ENCODE measurements at regions not wholly inside any gene's neighbourhood (a gene's known extent, or its start where the extent isn't known, plus 50 kb on each side); places are given as distances from the start of the nearest gene placed in this dataset.

GRCh38 chr10:109126016-109126415 is 797.3 kb downstream of the XPNPEP1 start:
- Histone ChIP-seq H2BK20ac (ENCODE audit: low read depth, low read length, poor library complexity, severe bottlenecking) (no peak overlapping the region), H3K27ac (ENCODE audit: insufficient read length, low read depth, low read length) (no peak overlapping the region), H3K23ac (ENCODE audit: insufficient read length, low read depth, low read length) (no peak overlapping the region), H3K18ac (ENCODE audit: insufficient read length, low read depth, low read length) (no peak overlapping the region), H3T11ph (ENCODE audit: low read length) (no peak overlapping the region), H4K20me1 (ENCODE audit: control insufficient read depth, insufficient read depth, insufficient read length) (no peaks in the 10 kb centered on the region), H3K79me2 (ENCODE audit: insufficient read depth, low read length) (no peaks in the 10 kb centered on the region), H3K14ac (ENCODE audit: insufficient read depth, low read length) (no peak overlapping the region), H2AFZ (ENCODE audit: low read length) (no peak overlapping the region), H2BK15ac (ENCODE audit: low read depth, low read length) (no peak overlapping the region), H3K56ac (ENCODE audit: insufficient read length, low read depth, low read length) (no peak overlapping the region), H3K4me2 (ENCODE audit: insufficient read depth, insufficient read length, low read length) (no peak overlapping the region), H3K9ac (ENCODE audit: extremely low read depth, insufficient read length, low read length) (no peak overlapping the region), H4K8ac (replicated peaks; ENCODE audit: insufficient read length, low read depth, low read length) (no peak overlapping the region), H3K4ac (ENCODE audit: low read depth, low read length) (no peak overlapping the region), H2BK12ac (ENCODE audit: insufficient read length, low read depth, low read length) (no peak overlapping the region), H4K5ac (ENCODE audit: insufficient read length, low read depth, low read length) (no peak overlapping the region), H2AK5ac (ENCODE audit: insufficient read length, low read length) (no peak overlapping the region), H3K4me1 (ENCODE audit: insufficient read depth, low read length) (no peaks in the 10 kb centered on the region), H3K27me3 (ENCODE audit: insufficient read depth, low read length) (no peaks in the 10 kb centered on the region), H2BK5ac (ENCODE audit: insufficient read length, low read length) (no peak overlapping the region), H3K79me1 (ENCODE audit: insufficient read depth, low read depth, low read length, poor library complexity, severe bottlenecking) (no peaks in the 10 kb centered on the region), H3K23me2 (ENCODE audit: insufficient read length, low read depth, low read length, poor library complexity, severe bottlenecking) (no peaks in the 10 kb centered on the region), H4K91ac (ENCODE audit: insufficient read length, low read depth, low read length) (no peak overlapping the region), H3K9me3 (ENCODE audit: control insufficient read depth, low read depth, low read length) (no peaks in the 10 kb centered on the region), H2BK120ac (ENCODE audit: low read depth, low read length, poor library complexity, severe bottlenecking) (no peak overlapping the region)
- DNase-seq: no peak
- no peak overlapping the region for H3K4me3 Mint-ChIP-seq
- no peaks in the 10 kb centered on the region for H3K4me1 Mint-ChIP-seq
- no peaks in the 10 kb centered on the region; the same call in 1 of the 2 replicates for H3K27me3 Mint-ChIP-seq (ENCODE audit: low read depth)
- no CpG with 5 or more reads among the region's 1 CpG for WGBS (ENCODE audit: extremely low coverage, insufficient read length, low lambda C conversion rate)
- H3K9me3 Mint-ChIP-seq: peaks cover 3% of the 10 kb centered on the region in 2 experiments; a peak in 4 of 5 replicates
- no peak overlapping the region for H3K27ac Mint-ChIP-seq
- TF ChIP-seq CTCF (conservative IDR thresholded peaks at IDR 0.05): peak; percentile 57
- H3K36me3 Mint-ChIP-seq (ENCODE audit: insufficient read depth in 1 of 3, low read depth in 3 of 3): no peaks in the 10 kb centered on the region; a peak in 1 of 7 replicates

Measured in H9 (cell line).